PC-9 (cell line): ENCODE measurements at regions not wholly inside any gene's neighbourhood (a gene's known extent, or its start where the extent isn't known, plus 50 kb on each side); places are given as distances from the start of the nearest gene placed in this dataset.

Source experiments
- BruUV-seq: library from RNA; stranded (reverse); fragments of 400-500 nt; replicated peaks from 2 replicates; lab custom pipeline; 2021; lab: Mats Ljungman, UMichigan
- CTCF ChIA-PET: fragments of 300-600 bp; sonication (Branson Sonifier 250); formaldehyde crosslinking; loops from one replicate; lab custom pipeline; 2022; ENCODE audit warnings: antibody characterized with exemption; lab: Charles Lee
- POLR2A ChIA-PET: fragments of 300-600 bp; sonication (Branson Sonifier 250); formaldehyde crosslinking; loops from one replicate; lab custom pipeline; 2022; ENCODE audit warnings: antibody characterized with exemption; ENCODE audit not compliant: unreplicated experiment; lab: Charles Lee
- DNase-seq, 2 experiments: peaks; one replicate each; pipeline versions ENCODE4 v3.0.0 to v3.0.0-alpha.2; 2015 to 2022; ENCODE audit warnings: mixed read lengths in 1 of 2
- H2AFZ ChIP-seq: fragments of 200-600 bp; sonication (generic); 2 replicates; pipeline ENCODE4 v1.8.1; 2017; ENCODE audit warnings: antibody characterized with exemption
- H3F3A ChIP-seq: fragments of 200-600 bp; sonication (generic); 2 replicates; pipeline ENCODE4 v1.8.1; 2017; ENCODE audit warnings: antibody characterized with exemption, mild to moderate bottlenecking, low read depth; ENCODE audit not compliant: insufficient read depth
- H3K27ac ChIP-seq: fragments of 200-600 bp; sonication (generic); 2 replicates; pipeline ENCODE4 v1.6.1; 2016; ENCODE audit warnings: mixed run types
- H3K27me3 ChIP-seq: fragments of 200-600 bp; sonication (generic); 2 replicates; pipeline ENCODE4 v1.6.1; 2016; ENCODE audit warnings: low read depth, mixed run types; ENCODE audit not compliant: insufficient read depth
- H3K36me3 ChIP-seq: fragments of 200-600 bp; sonication (generic); 2 replicates; pipeline ENCODE4 v1.6.1; 2016; ENCODE audit warnings: low read depth, mixed run types
- H3K4me1 ChIP-seq: fragments of 200-600 bp; sonication (generic); replicated peaks from 2 replicates; pipeline ENCODE4 v1.6.1; 2016; ENCODE audit warnings: mixed run types; ENCODE audit not compliant: insufficient read depth
- H3K4me2 ChIP-seq: fragments of 200-600 bp; sonication (generic); 2 replicates; pipeline ENCODE4 v1.6.1; 2017; ENCODE audit warnings: mixed run types
- H3K4me3 ChIP-seq: fragments of 200-600 bp; sonication (generic); 2 replicates; pipeline ENCODE4 v1.6.1; 2016; ENCODE audit warnings: mixed run types
- H3K79me2 ChIP-seq: fragments of 200-600 bp; sonication (generic); 2 replicates; pipeline ENCODE4 v1.6.1; 2017; ENCODE audit warnings: low read depth, mixed run types
- H3K9me2 ChIP-seq: fragments of 200-600 bp; sonication (generic); 2 replicates; pipeline ENCODE4 v1.8.1; 2017; ENCODE audit warnings: mild to moderate bottlenecking; ENCODE audit not compliant: insufficient read depth
- H3K9me3 ChIP-seq: fragments of 200-600 bp; sonication (generic); 2 replicates; pipeline ENCODE4 v1.8.1; 2016; ENCODE audit warnings: low read depth; ENCODE audit not compliant: insufficient read depth
- H4K20me1 ChIP-seq: fragments of 200-600 bp; sonication (generic); 2 replicates; pipeline ENCODE4 v1.8.1; 2017; ENCODE audit not compliant: insufficient read depth
- CTCF ChIP-seq: fragments of 200-600 bp; sonication (generic); conservative IDR thresholded peaks from 2 replicates; pipeline ENCODE4 v1.6.1; 2017; ENCODE audit warnings: mixed run types, antibody characterized with exemption, mild to moderate bottlenecking, moderate library complexity
- EZH2 ChIP-seq: fragments of 200-600 bp; sonication (generic); IDR thresholded peaks from 2 replicates; pipeline ENCODE4 v1.8.0; 2017; ENCODE audit warnings: antibody characterized with exemption, low read depth
- intact Hi-C: fragments of 100-400 bp; cut with micrococcal nuclease; formaldehyde crosslinking; loops from one replicate; pipeline ENCODE4 v1.10.0; 2022; ENCODE audit not compliant: unreplicated experiment

- H3K9me3 ChIP-seq, result no peaks in the 10 kb centered on the region
- CTCF ChIA-PET, result no interaction called here
- no peak overlapping the region for H3K27ac ChIP-seq
- no peaks in the 10 kb centered on the region for H3K9me2 ChIP-seq
- TF ChIP-seq CTCF, result no peak
- TF ChIP-seq EZH2, result no peak
- no peak overlapping the region for H3K4me3 ChIP-seq
- H3K4me1 ChIP-seq, result 0 out of 2 replicates have a peak, but pooled peaks cover 4% of the 10 kb centered on the region
- intact Hi-C loops, result no loop called here
- no peaks in the 10 kb centered on the region for H3K36me3 ChIP-seq
- H2AFZ ChIP-seq, result no peak overlapping the region
- H3K4me2 ChIP-seq, result no peak overlapping the region
- no peaks in the 10 kb centered on the region for H3K79me2 ChIP-seq
- no peaks in the 10 kb centered on the region for H4K20me1 ChIP-seq
- H3F3A ChIP-seq, result no peaks in the 10 kb centered on the region
- H3K27me3 ChIP-seq, result no peaks in the 10 kb centered on the region
- POLR2A ChIA-PET, result no interaction called here
- no TSS peak for BruUV-seq
- DNase-seq, result no peak
Measured at GRCh38 chr3:154022606-154023005, 98.6 kb upstream of the ARHGEF26 start.

- no peaks in the 10 kb centered on the region for H3K36me3 ChIP-seq
- H3K9me2 ChIP-seq, result no peaks in the 10 kb centered on the region
- 0 out of 2 replicates have a peak, but pooled peaks cover 4% of the 10 kb centered on the region for H3K4me1 ChIP-seq
- no peaks in the 10 kb centered on the region for H3F3A ChIP-seq
- no peak overlapping the region for H3K4me3 ChIP-seq
- no peak overlapping the region for H2AFZ ChIP-seq
- intact Hi-C loops, result no loop called here
- H4K20me1 ChIP-seq, result no peaks in the 10 kb centered on the region
- TF ChIP-seq EZH2 (no peak), CTCF (no peak)
- no peaks in the 10 kb centered on the region for H3K27me3 ChIP-seq
- ChIA-PET POLR2A (no interaction called here), CTCF (no interaction called here)
- H3K79me2 ChIP-seq, result no peaks in the 10 kb centered on the region
- no peak overlapping the region for H3K27ac ChIP-seq
- no TSS peak for BruUV-seq
- no peak overlapping the region for H3K4me2 ChIP-seq
- no peak for DNase-seq
- no peaks in the 10 kb centered on the region for H3K9me3 ChIP-seq
Measured at GRCh38 chr3:154023148-154023547, 98.0 kb upstream of the ARHGEF26 start.

- Histone ChIP-seq H3K4me3 (no peak overlapping the region), H3F3A (no peaks in the 10 kb centered on the region)
- CTCF ChIA-PET, result no interaction called here
Measured at GRCh38 chr3:154025007-154025406, 96.2 kb upstream of the ARHGEF26 start.

More at GRCh38 chr3:154025007-154025406, 96.2 kb upstream of the ARHGEF26 start:
- no peaks in the 10 kb centered on the region for H3K9me3 ChIP-seq
- TF ChIP-seq EZH2 (no peak), CTCF (no peak)
- no peak overlapping the region for H3K27ac ChIP-seq
- no peaks in the 10 kb centered on the region for H3K9me2 ChIP-seq
- no peaks in the 10 kb centered on the region for H3K36me3 ChIP-seq
- no peak overlapping the region for H3K4me2 ChIP-seq
- POLR2A ChIA-PET, result interaction anchor here (0.6 kb wide), 1 partner anchor 30 kb away, joined by 7 read pairs; no protein-coding TSS in a partner anchor
- no peak for DNase-seq
- no peaks in the 10 kb centered on the region for H4K20me1 ChIP-seq
- 0 out of 2 replicates have a peak, but pooled peaks cover 4% of the 10 kb centered on the region for H3K4me1 ChIP-seq
- H2AFZ ChIP-seq, result no peak overlapping the region
- H3K27me3 ChIP-seq, result no peaks in the 10 kb centered on the region
- no TSS peak for BruUV-seq
- no peaks in the 10 kb centered on the region for H3K79me2 ChIP-seq
- intact Hi-C loops, result no loop called here
